ENCODE measurements at regions not wholly inside any gene's neighbourhood (a gene's known extent, or its start where the extent isn't known, plus 50 kb on each side); places are given as distances from the start of the nearest gene placed in this dataset.

- no peak overlapping the region for H3K4me3 Mint-ChIP-seq
- ATAC-seq (replicated peaks; ENCODE audit: extremely low read depth, poor library complexity, severe bottlenecking) (no peak), DNase-seq (ENCODE audit: low spot score in 2 of 2) (no peak)
- H3K9me3 Mint-ChIP-seq: no peaks in the 10 kb centered on the region
- no peaks in the 10 kb centered on the region for H3K36me3 Mint-ChIP-seq (ENCODE audit: insufficient read depth)
- H3K4me1 Mint-ChIP-seq: no peaks in the 10 kb centered on the region
- H3K27me3 Mint-ChIP-seq: no peaks in the 10 kb centered on the region
- no peak overlapping the region for H3K27ac Mint-ChIP-seq (ENCODE audit: low read depth)
Measured at GRCh38 chr5:168238463-168238862, 53.0 kb upstream of the WWC1 start.

- Mint-ChIP-seq H3K36me3 (ENCODE audit: insufficient read depth) (no peaks in the 10 kb centered on the region), H3K9me3 (no peaks in the 10 kb centered on the region), H3K27ac (ENCODE audit: low read depth) (no peak overlapping the region), H3K4me1 (no peaks in the 10 kb centered on the region), H3K4me3 (no peak overlapping the region), H3K27me3 (no peaks in the 10 kb centered on the region)
- ATAC-seq (replicated peaks; ENCODE audit: extremely low read depth, poor library complexity, severe bottlenecking) (no peak), DNase-seq (ENCODE audit: low spot score in 2 of 2) (no peak)
Measured at GRCh38 chr5:168239325-168239724, 52.1 kb upstream of the WWC1 start.
